A673 (cell line): ENCODE measurements at regions not wholly inside any gene's neighbourhood (a gene's known extent, or its start where the extent isn't known, plus 50 kb on each side); places are given as distances from the start of the nearest gene placed in this dataset.

ENCODE experiments used
- EZH2 ChIP-seq: fragments of 200-600 bp; sonication (generic); IDR thresholded peaks from 2 replicates; pipeline ENCODE4 v1.6.1; 2017; ENCODE audit warnings: borderline replicate concordance, low read depth, mild to moderate bottlenecking, mixed read lengths, antibody characterized with exemption, low read length; ENCODE audit not compliant: poor library complexity, severe bottlenecking
- TF ChIP-seq, protein P1 (sequence below): fragments of 300-800, 200-600 bp; sonication (generic); conservative IDR thresholded peaks from 2 replicates; pipeline ENCODE4 v1.5.1; 2017; ENCODE audit warnings: low read depth, mild to moderate bottlenecking, antibody characterized with exemption, low read length, moderate library complexity, mixed read lengths

DNA sequence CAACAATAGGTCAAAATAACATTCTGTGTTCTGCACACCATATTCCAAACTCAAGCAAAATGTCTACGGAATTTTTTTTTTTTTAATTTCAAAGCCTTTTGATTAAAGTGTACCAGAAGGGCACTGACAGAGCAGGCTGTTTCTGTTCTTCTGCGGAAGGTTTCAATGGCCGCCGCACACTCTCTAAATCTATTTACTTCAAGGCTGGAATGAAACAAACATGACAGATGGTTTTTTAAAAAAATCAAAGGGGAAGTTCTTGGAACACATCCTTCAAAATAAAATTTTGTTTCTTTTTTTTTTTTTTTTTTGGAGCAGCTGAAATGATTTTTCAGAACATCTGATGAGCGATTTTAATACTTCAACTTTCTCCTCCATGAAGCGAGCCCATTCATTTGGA, 259.1 kb downstream of the TXNL1 start:
- TF ChIP-seq, protein P1, sequence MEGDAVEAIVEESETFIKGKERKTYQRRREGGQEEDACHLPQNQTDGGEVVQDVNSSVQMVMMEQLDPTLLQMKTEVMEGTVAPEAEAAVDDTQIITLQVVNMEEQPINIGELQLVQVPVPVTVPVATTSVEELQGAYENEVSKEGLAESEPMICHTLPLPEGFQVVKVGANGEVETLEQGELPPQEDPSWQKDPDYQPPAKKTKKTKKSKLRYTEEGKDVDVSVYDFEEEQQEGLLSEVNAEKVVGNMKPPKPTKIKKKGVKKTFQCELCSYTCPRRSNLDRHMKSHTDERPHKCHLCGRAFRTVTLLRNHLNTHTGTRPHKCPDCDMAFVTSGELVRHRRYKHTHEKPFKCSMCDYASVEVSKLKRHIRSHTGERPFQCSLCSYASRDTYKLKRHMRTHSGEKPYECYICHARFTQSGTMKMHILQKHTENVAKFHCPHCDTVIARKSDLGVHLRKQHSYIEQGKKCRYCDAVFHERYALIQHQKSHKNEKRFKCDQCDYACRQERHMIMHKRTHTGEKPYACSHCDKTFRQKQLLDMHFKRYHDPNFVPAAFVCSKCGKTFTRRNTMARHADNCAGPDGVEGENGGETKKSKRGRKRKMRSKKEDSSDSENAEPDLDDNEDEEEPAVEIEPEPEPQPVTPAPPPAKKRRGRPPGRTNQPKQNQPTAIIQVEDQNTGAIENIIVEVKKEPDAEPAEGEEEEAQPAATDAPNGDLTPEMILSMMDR = no peak
- no peak for TF ChIP-seq EZH2
